ENCODE measurements at regions not wholly inside any gene's neighbourhood (a gene's known extent, or its start where the extent isn't known, plus 50 kb on each side); places are given as distances from the start of the nearest gene placed in this dataset.

DNA sequence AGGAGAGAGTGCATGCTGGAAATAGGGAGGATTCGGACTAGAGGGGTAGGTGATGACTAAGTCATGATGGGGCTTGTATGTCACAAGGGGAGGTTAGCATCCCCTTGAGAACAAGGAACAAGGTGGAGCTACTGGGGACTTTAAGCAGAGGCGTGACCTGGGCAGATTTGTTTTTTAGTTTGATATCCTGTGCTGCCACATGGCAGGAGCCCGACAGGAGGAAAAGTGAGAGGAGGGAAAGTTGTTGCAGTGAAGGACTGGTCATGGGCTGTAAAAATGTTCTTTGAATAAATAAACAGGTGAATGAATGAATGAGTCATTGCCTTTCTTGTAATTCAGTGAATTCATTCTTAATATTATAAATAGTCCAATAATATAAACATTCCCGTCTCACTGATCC, 365.1 kb upstream of the CDH5 start:
- Histone ChIP-seq H3K4me1 (ENCODE audit: insufficient read depth, low read length) (no peaks in the 10 kb centered on the region), H3K4me2 (ENCODE audit: low read depth, low read length) (no peak overlapping the region), H3K4me3 (replicated peaks in 1 of 3; ENCODE audit: insufficient read depth in 1 of 3, low read depth in 2 of 3, low read length in 3 of 3) (no peak overlapping the region), H3K27ac (ENCODE audit: extremely low read length, insufficient read depth, low read length) (no peak overlapping the region), H3K9ac (ENCODE audit: insufficient read depth, low read depth, low read length) (no peak overlapping the region), H4K20me1 (ENCODE audit: insufficient read depth, low read length) (no peaks in the 10 kb centered on the region), H3K36me3 (replicated peaks in 1 of 2; ENCODE audit: control insufficient read depth in 1 of 2, insufficient read depth in 2 of 2, low read length in 2 of 2) (no peaks in the 10 kb centered on the region), H2AFZ (ENCODE audit: low read length) (no peak overlapping the region), H3K27me3 (ENCODE audit: control insufficient read depth in 1 of 2, insufficient read depth in 2 of 2, low read length in 2 of 2) (peaks cover 0 to 7% of the 10 kb centered on the region in 2 experiments; a peak in 1 of 5 replicates), H3K79me2 (ENCODE audit: insufficient read depth, low read length) (no peaks in the 10 kb centered on the region), H3K9me3 (ENCODE audit: low read length) (no peaks in the 10 kb centered on the region)
- FAIRE-seq (no peak), ATAC-seq (no peak), DNase-seq (ENCODE audit: low spot score) (no peak)
- under 1% methylated on average over 4 of the region's 4 CpGs for WGBS (ENCODE audit: low lambda C conversion rate)
- POLR2A ChIA-PET: no interaction called here
- CTCF ChIA-PET (ENCODE audit: low intra/inter-chr PET ratio, low total read pairs): no interaction called here
- intact Hi-C loops (cut with micrococcal nuclease; ENCODE audit: unreplicated experiment): no loop called here
- in situ Hi-C loops (cut with HindIII; ENCODE audit: extremely low pct_ligation_motif_present, low pct_unique_long_range_greater_than_20kb): no loop called here
- no peak for TF ChIP-seq SETDB1 (CRISPR knock-in tag; IDR thresholded peaks at IDR 0.05; ENCODE audit: borderline replicate concordance)
- TF ChIP-seq TAF15 (IDR thresholded peaks at IDR 0.05; ENCODE audit: low read depth, low read length, poor library complexity, severe bottlenecking): no peak
- TF ChIP-seq ZNF430 (CRISPR knock-in tag; IDR thresholded peaks at IDR 0.05): no peak
- TF ChIP-seq STAT5B (CRISPR knock-in tag; IDR thresholded peaks at IDR 0.05): no peak
- TF ChIP-seq ZNF138 (CRISPR knock-in tag; IDR thresholded peaks at IDR 0.05; ENCODE audit: low read depth): no peak
- TF ChIP-seq, protein P1, sequence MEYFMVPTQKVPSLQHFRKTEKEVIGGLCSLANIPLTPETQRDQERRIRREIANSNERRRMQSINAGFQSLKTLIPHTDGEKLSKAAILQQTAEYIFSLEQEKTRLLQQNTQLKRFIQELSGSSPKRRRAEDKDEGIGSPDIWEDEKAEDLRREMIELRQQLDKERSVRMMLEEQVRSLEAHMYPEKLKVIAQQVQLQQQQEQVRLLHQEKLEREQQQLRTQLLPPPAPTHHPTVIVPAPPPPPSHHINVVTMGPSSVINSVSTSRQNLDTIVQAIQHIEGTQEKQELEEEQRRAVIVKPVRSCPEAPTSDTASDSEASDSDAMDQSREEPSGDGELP (IDR thresholded peaks at IDR 0.05; ENCODE audit: borderline replicate concordance, low read depth): no peak
- TF ChIP-seq ZKSCAN5 (CRISPR knock-in tag; IDR thresholded peaks at IDR 0.05): no peak
- no peak for TF ChIP-seq ZFP36L1 (CRISPR knock-in tag; IDR thresholded peaks at IDR 0.05)
- TF ChIP-seq LCORL (IDR thresholded peaks at IDR 0.05): no peak
- TF ChIP-seq LCORL (CRISPR knock-in tag; IDR thresholded peaks at IDR 0.05): no peak
- TF ChIP-seq MAF1 (CRISPR knock-in tag; IDR thresholded peaks at IDR 0.05; ENCODE audit: borderline replicate concordance): no peak
- TF ChIP-seq, protein P2, sequence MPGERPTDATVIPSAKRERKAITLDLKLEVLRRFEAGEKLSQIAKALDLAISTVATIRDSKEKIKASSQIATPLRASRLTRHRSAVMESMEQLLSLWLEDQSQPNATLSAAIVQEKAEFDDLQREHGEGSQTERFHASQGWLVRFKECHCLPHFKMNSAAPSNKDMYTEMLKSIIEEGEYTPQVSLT (CRISPR knock-in tag; IDR thresholded peaks at IDR 0.05; ENCODE audit: borderline replicate concordance, low read depth): no peak
- no peak for TF ChIP-seq NFE2L1 (CRISPR knock-in tag; IDR thresholded peaks at IDR 0.05; ENCODE audit: borderline replicate concordance)
- TF ChIP-seq, protein P3, sequence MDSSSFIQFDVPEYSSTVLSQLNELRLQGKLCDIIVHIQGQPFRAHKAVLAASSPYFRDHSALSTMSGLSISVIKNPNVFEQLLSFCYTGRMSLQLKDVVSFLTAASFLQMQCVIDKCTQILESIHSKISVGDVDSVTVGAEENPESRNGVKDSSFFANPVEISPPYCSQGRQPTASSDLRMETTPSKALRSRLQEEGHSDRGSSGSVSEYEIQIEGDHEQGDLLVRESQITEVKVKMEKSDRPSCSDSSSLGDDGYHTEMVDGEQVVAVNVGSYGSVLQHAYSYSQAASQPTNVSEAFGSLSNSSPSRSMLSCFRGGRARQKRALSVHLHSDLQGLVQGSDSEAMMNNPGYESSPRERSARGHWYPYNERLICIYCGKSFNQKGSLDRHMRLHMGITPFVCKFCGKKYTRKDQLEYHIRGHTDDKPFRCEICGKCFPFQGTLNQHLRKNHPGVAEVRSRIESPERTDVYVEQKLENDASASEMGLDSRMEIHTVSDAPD (CRISPR knock-in tag; IDR thresholded peaks at IDR 0.05): no peak
- no peak for TF ChIP-seq SNAPC2 (CRISPR knock-in tag; IDR thresholded peaks at IDR 0.05)
- no peak for TF ChIP-seq MTA1 (CRISPR knock-in tag; IDR thresholded peaks at IDR 0.05; ENCODE audit: borderline replicate concordance)
- TF ChIP-seq PHF8 (CRISPR knock-in tag; IDR thresholded peaks at IDR 0.05): no peak
- no peak for TF ChIP-seq ZNF496 (CRISPR knock-in tag; IDR thresholded peaks at IDR 0.05; ENCODE audit: insufficient replicate concordance)
- TF ChIP-seq ZNF282 (IDR thresholded peaks at IDR 0.05; ENCODE audit: partially characterized antibody): no peak
- TF ChIP-seq ZNF543 (CRISPR knock-in tag; IDR thresholded peaks at IDR 0.05): no peak
- TF ChIP-seq, protein P4, sequence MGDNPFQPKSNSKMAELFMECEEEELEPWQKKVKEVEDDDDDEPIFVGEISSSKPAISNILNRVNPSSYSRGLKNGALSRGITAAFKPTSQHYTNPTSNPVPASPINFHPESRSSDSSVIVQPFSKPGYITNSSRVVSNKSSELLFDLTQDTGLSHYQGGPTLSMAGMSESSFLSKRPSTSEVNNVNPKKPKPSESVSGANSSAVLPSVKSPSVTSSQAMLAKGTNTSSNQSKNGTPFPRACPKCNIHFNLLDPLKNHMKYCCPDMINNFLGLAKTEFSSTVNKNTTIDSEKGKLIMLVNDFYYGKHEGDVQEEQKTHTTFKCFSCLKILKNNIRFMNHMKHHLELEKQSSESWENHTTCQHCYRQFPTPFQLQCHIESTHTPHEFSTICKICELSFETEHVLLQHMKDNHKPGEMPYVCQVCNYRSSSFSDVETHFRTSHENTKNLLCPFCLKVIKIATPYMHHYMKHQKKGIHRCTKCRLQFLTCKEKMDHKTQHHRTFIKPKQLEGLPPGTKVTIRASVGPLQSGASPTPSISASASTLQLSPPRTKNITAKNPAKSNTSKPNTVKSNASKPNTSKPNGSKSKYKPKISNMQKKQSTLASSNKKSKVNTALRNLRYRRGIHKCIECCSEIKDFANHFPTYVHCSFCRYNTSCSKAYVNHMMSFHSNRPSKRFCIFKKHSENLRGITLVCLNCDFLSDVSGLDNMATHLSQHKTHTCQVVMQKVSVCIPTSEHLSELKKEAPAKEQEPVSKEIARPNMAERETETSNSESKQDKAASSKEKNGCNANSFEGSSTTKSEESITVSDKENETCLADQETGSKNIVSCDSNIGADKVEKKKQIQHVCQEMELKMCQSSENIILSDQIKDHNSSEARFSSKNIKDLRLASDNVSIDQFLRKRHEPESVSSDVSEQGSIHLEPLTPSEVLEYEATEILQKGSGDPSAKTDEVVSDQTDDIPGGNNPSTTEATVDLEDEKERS (CRISPR knock-in tag; IDR thresholded peaks at IDR 0.05): no peak
- BruUV-seq (replicated peaks): no TSS peak
